Effector memory CD8-positive, alpha-beta T cell (primary cell): ENCODE measurements at regions not wholly inside any gene's neighbourhood (a gene's known extent, or its start where the extent isn't known, plus 50 kb on each side); places are given as distances from the start of the nearest gene placed in this dataset.
"Not testable (repeated sequence)": the region's sequence is repeated elsewhere in the genome, so short reads cannot be mapped to it uniquely, and the experiment has no call there.

ENCODE experiments used
- ATAC-seq: fragments of 150-1000 bp; cut with Tn5 transposase; replicated peaks from 2 replicates; pipeline ENCODE4 v1.10.0; 2021; ENCODE audit warnings: mild to moderate bottlenecking, moderate library complexity
- DNase-seq, 3 experiments: peaks; one replicate each; pipeline ENCODE4 v3.0.0; 2021
- H3K27ac Mint-ChIP-seq, 2 donors: one replicate each; pipeline ENCODE4 v1.8.0; 2022; ENCODE audit warnings: mild to moderate bottlenecking in 2 of 2, mixed read lengths in 2 of 2, moderate library complexity in 2 of 2
- H3K27me3 Mint-ChIP-seq, 2 donors: one replicate each; pipeline ENCODE4 v1.8.0; 2022; ENCODE audit warnings: mixed read lengths in 2 of 2
- H3K36me3 Mint-ChIP-seq: one replicate; pipeline ENCODE4 v1.8.0; 2022; ENCODE audit warnings: mild to moderate bottlenecking, moderate library complexity, mixed read lengths; ENCODE audit not compliant: insufficient read depth
- H3K4me1 Mint-ChIP-seq, 2 donors: one replicate each; pipeline ENCODE4 v1.8.0; 2022; ENCODE audit warnings: low read depth in 2 of 2, mixed read lengths in 2 of 2
- H3K4me3 Mint-ChIP-seq, 2 donors: one replicate each; pipeline ENCODE4 v1.8.0; 2022; ENCODE audit warnings: mild to moderate bottlenecking in 2 of 2, mixed read lengths in 2 of 2, moderate library complexity in 2 of 2
- H3K9me3 Mint-ChIP-seq, 2 donors: one replicate each; pipeline ENCODE4 v1.8.0; 2022; ENCODE audit warnings: mixed read lengths in 2 of 2

- peaks cover 11 to 30% of the 10 kb centered on the region in 2 donors for H3K27me3 Mint-ChIP-seq
- H3K4me3 Mint-ChIP-seq = no peak overlapping the region
- H3K27ac Mint-ChIP-seq = no peak overlapping the region
- no peaks in the 10 kb centered on the region for H3K36me3 Mint-ChIP-seq
- ATAC-seq = no peak
- no peak for DNase-seq
- no peaks in the 10 kb centered on the region for H3K9me3 Mint-ChIP-seq
- peaks cover 0 to 2% of the 10 kb centered on the region in 2 donors for H3K4me1 Mint-ChIP-seq
Measured at GRCh38 chr2:133888107-133888506, 319.8 kb upstream of the NCKAP5 start.

GRCh38 chr2:133888621-133889219 is 320.5 kb upstream of the NCKAP5 start:
- peaks cover 17 to 36% of the 10 kb centered on the region in 2 donors for H3K27me3 Mint-ChIP-seq
- H3K9me3 Mint-ChIP-seq = no peaks in the 10 kb centered on the region
- no peak overlapping the region for H3K27ac Mint-ChIP-seq
- no peaks in the 10 kb centered on the region for H3K36me3 Mint-ChIP-seq
- DNase-seq = no peak
- H3K4me3 Mint-ChIP-seq = no peak overlapping the region
- H3K4me1 Mint-ChIP-seq = peaks cover 0 to 2% of the 10 kb centered on the region in 2 donors
- ATAC-seq = no peak

GRCh38 chr2:133892352-133892913 is 324.2 kb upstream of the NCKAP5 start:
- H3K36me3 Mint-ChIP-seq = no peaks in the 10 kb centered on the region
- H3K27ac Mint-ChIP-seq = no peak overlapping the region
- peaks cover 11 to 15% of the 10 kb centered on the region in 2 donors for H3K27me3 Mint-ChIP-seq
- peaks cover 0 to 2% of the 10 kb centered on the region in 2 donors for H3K4me1 Mint-ChIP-seq
- no peak for ATAC-seq
- peaks cover 0 to 2% of the 10 kb centered on the region in 2 donors for H3K9me3 Mint-ChIP-seq
- DNase-seq = no peak
- no peak overlapping the region for H3K4me3 Mint-ChIP-seq

- ATAC-seq (no peak), DNase-seq (no peak)
- Mint-ChIP-seq H3K27ac (no peak overlapping the region), H3K27me3 (peaks cover 11 to 30% of the 10 kb centered on the region in 2 donors), H3K4me3 (no peak overlapping the region), H3K9me3 (peaks cover 0 to 2% of the 10 kb centered on the region in 2 donors), H3K36me3 (no peaks in the 10 kb centered on the region), H3K4me1 (peaks cover 0 to 2% of the 10 kb centered on the region in 2 donors)
Measured at GRCh38 chr2:133894429-133894828, 326.2 kb upstream of the NCKAP5 start.

- DNase-seq, H3K9me3 Mint-ChIP-seq, H3K4me1 Mint-ChIP-seq, ATAC-seq, H3K4me3 Mint-ChIP-seq, H3K36me3 Mint-ChIP-seq, H3K27ac Mint-ChIP-seq: not testable (repeated sequence)
- H3K27me3 Mint-ChIP-seq = peaks cover 34 to 47% of the 10 kb centered on the region in 2 donors
Measured at GRCh38 chr2:133897838-133898237, 329.6 kb upstream of the NCKAP5 start.

GRCh38 chr2:133900909-133901308 is 332.6 kb upstream of the NCKAP5 start:
- Mint-ChIP-seq H3K4me3 (no peak overlapping the region), H3K27me3 (peaks cover 30 to 40% of the 10 kb centered on the region in 2 donors), H3K27ac (no peak overlapping the region), H3K4me1 (no peaks in the 10 kb centered on the region), H3K9me3 (no peaks in the 10 kb centered on the region), H3K36me3 (no peaks in the 10 kb centered on the region)
- ATAC-seq (no peak), DNase-seq (no peak)

- Mint-ChIP-seq H3K27me3 (peaks cover 38 to 44% of the 10 kb centered on the region in 2 donors), H3K9me3 (peaks cover 0 to 2% of the 10 kb centered on the region in 2 donors), H3K27ac (no peak overlapping the region), H3K36me3 (no peaks in the 10 kb centered on the region), H3K4me1 (no peaks in the 10 kb centered on the region), H3K4me3 (no peak overlapping the region)
- DNase-seq (no peak), ATAC-seq (no peak)
Measured at GRCh38 chr2:133906396-133906795, 338.1 kb upstream of the NCKAP5 start.

GRCh38 chr2:133906926-133907325 is 338.7 kb upstream of the NCKAP5 start:
- Mint-ChIP-seq H3K36me3 (no peaks in the 10 kb centered on the region), H3K4me1 (no peaks in the 10 kb centered on the region), H3K9me3 (peaks cover 0 to 2% of the 10 kb centered on the region in 2 donors), H3K27me3 (peaks cover 38 to 39% of the 10 kb centered on the region in 2 donors), H3K4me3 (no peak overlapping the region), H3K27ac (no peak overlapping the region)
- no peak for DNase-seq
- no peak for ATAC-seq

GRCh38 chr2:133908171-133908570 is 339.9 kb upstream of the NCKAP5 start:
- Mint-ChIP-seq H3K4me3 (no peak overlapping the region), H3K4me1 (no peaks in the 10 kb centered on the region)
- no peak for ATAC-seq

GRCh38 chr2:133918141-133918540 is 335.7 kb upstream of the MGAT5 start:
- Mint-ChIP-seq H3K27ac (no peak overlapping the region), H3K4me3 (no peak overlapping the region), H3K27me3 (peaks cover 2 to 7% of the 10 kb centered on the region in 2 donors), H3K9me3 (no peaks in the 10 kb centered on the region), H3K36me3 (no peaks in the 10 kb centered on the region), H3K4me1 (no peaks in the 10 kb centered on the region)
- ATAC-seq (no peak), DNase-seq (no peak)

More at GRCh38 chr2:133908171-133908570, 339.9 kb upstream of the NCKAP5 start:
- Mint-ChIP-seq H3K9me3 (peaks cover 0 to 2% of the 10 kb centered on the region in 2 donors), H3K27me3 (peaks cover 26 to 27% of the 10 kb centered on the region in 2 donors), H3K36me3 (no peaks in the 10 kb centered on the region), H3K27ac (no peak overlapping the region)
- DNase-seq = no peak

- no peak overlapping the region for H3K27ac Mint-ChIP-seq
- no peaks in the 10 kb centered on the region for H3K9me3 Mint-ChIP-seq
- ATAC-seq = no peak
- H3K4me1 Mint-ChIP-seq = no peaks in the 10 kb centered on the region
- no peaks in the 10 kb centered on the region for H3K36me3 Mint-ChIP-seq
- H3K27me3 Mint-ChIP-seq = peaks cover 13 to 15% of the 10 kb centered on the region in 2 donors
- H3K4me3 Mint-ChIP-seq = no peak overlapping the region
- DNase-seq = no peak
Measured at GRCh38 chr2:133919285-133919684, 334.6 kb upstream of the MGAT5 start.

GRCh38 chr2:133927894-133928293 is 326.0 kb upstream of the MGAT5 start:
- ATAC-seq (no peak), DNase-seq (no peak)
- Mint-ChIP-seq H3K27ac (no peak overlapping the region), H3K27me3 (peaks cover 20 to 34% of the 10 kb centered on the region in 2 donors), H3K4me1 (no peaks in the 10 kb centered on the region), H3K36me3 (no peaks in the 10 kb centered on the region), H3K9me3 (peaks cover 0 to 2% of the 10 kb centered on the region in 2 donors), H3K4me3 (no peak overlapping the region)

GRCh38 chr2:133936096-133936495 is 317.8 kb upstream of the MGAT5 start:
- no peak overlapping the region for H3K27ac Mint-ChIP-seq
- no peak for DNase-seq
- H3K9me3 Mint-ChIP-seq = no peaks in the 10 kb centered on the region

GRCh38 chr2:133936601-133937000 is 317.3 kb upstream of the MGAT5 start:
- no peaks in the 10 kb centered on the region for H3K4me1 Mint-ChIP-seq
- DNase-seq (no peak), ATAC-seq (no peak)
- H3K36me3 Mint-ChIP-seq = no peaks in the 10 kb centered on the region
- no peak overlapping the region for H3K27ac Mint-ChIP-seq
- H3K27me3 Mint-ChIP-seq = peaks cover 0 to 12% of the 10 kb centered on the region in 2 donors
- no peaks in the 10 kb centered on the region for H3K9me3 Mint-ChIP-seq
- no peak overlapping the region for H3K4me3 Mint-ChIP-seq

More at GRCh38 chr2:133936096-133936495, 317.8 kb upstream of the MGAT5 start:
- peaks cover 0 to 12% of the 10 kb centered on the region in 2 donors for H3K27me3 Mint-ChIP-seq
- H3K36me3 Mint-ChIP-seq = no peaks in the 10 kb centered on the region
- H3K4me1 Mint-ChIP-seq = no peaks in the 10 kb centered on the region
- no peak for ATAC-seq
- no peak overlapping the region for H3K4me3 Mint-ChIP-seq
